ENCODE measurements at regions not wholly inside any gene's neighbourhood (a gene's known extent, or its start where the extent isn't known, plus 50 kb on each side); places are given as distances from the start of the nearest gene placed in this dataset.
A peak's percentile ranks its signal among the peaks of the same experiment; 100 is the strongest.
"Not testable (repeated sequence)": the region's sequence is repeated elsewhere in the genome, so short reads cannot be mapped to it uniquely, and the experiment has no call there.

- no peak for DNase-seq
Measured at GRCh38 chr1:166630369-166630768, 208.9 kb upstream of the POGK start.

DNA sequence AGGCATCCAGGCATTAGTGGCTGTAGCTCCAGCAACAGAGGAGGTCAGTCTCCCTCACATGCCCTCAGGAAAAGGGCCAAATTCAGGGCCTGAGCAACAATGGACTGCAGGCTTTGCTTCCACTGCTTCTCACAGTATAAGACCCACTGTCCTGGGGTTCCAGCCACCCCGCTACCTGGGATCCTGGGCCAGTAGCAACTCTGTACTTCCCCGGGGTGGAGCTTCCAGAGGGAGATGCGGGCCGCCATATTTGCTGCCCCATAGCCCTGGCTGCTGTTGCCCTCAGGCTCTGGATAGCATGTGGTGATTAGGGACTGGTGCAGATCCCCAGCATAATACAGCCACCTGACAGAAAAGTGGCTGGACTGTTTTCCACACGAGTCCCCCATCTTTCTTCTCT, 201.1 kb upstream of the POGK start:
- no peak for DNase-seq

DNA sequence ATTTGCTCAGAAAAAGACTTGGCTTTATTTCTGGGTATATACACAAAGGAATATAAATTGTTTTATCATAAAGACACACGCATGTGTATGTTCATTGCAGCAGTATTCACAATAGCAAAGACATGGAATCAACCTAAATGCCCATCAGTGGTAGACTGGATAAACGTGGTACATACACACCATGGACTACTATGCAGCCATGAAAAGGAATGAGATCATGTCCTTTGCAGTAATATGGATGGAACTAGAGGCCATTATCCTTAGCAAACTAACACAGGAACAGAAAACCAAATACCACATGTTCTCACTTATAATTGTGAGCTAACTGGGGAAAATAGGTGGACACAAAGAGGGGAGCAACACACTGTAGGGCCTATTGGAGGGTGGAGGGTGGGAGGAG, 182.0 kb upstream of the POGK start:
- DNase-seq = not testable (repeated sequence)

DNA sequence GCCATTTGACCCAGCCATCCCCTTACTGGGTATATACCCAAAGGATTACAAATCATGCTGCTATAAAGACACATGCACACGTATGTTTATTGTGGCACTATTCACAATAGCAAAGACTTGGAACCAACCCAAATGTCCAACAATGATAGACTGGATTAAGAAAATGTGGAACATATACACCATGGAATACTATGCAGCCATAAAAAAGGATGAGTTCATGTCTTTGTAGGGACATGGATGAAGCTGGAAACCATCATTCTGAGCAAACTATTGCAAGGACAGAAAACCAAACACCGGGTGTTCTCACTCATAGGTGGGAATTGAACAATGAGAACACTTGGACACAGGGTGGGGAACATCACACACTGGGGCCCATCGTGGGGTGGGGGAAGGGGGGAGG, 172.5 kb upstream of the POGK start:
- DNase-seq = not testable (repeated sequence)

- DNase-seq = not testable (repeated sequence)
Measured at GRCh38 chr1:166667600-166667999, 171.7 kb upstream of the POGK start.

GRCh38 chr1:166671627-166672026, 167.6 kb upstream of the POGK start:
- no peak for DNase-seq

DNA sequence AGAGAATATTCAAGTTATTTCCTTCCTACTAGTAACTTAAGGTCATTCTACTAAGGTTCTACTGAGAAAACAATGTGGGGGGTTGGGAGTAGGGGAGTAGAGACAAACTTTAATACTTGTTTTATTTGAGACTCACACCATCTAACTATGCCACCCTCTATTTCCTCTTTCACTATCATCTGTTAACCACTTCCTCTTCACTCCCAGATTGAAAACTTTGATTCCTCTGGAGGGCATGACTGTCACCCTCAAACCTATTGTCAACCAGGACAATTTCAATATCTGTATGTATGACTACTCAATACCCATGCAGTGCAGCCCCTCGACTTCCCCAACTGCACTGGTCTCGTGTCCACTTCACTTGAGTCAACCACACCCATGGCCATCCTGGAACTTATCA, 165.6 kb upstream of the POGK start:
- no peak for DNase-seq

- DNase-seq = no peak
Measured at GRCh38 chr1:166675213-166675612, 164.1 kb upstream of the POGK start.

- no peak for DNase-seq
Measured at GRCh38 chr1:166676981-166677380, 162.3 kb upstream of the POGK start.

DNA sequence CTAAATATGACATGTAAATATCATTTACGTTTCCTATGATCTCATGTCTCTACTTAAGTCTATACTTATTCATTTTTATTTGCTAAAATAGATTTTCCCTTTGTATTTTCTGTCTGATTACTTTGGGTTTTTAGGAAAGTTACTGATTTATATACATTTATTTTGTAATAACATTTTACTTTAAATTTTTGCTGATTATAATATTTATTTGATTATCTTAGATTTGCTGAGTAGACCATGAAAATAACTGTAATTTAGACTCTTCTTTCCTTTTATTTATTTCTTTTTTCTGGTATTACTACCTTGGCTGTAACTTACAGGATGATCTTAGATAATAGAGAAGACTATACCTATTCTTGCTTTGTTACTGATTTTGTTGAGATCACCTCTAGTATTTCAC, 159.9 kb upstream of the POGK start:
- no peak for DNase-seq

DNA sequence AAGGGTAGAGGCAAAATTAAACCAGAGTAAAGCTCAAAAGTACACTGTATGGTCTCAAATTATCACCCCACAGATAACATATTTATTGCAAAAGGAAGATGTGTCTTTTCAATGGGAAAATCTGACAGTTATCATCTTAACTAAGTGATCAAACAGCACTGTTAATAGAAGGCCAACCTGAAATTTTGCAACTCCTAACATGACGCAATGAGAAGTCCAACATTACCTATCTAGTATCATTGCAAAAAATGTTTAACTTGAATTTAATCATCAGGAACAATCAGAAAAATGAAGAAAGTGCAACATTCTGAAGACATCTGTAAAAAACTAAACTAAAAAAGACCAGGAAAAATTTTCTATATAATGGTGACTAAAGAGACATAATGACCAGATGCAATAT, 156.7 kb upstream of the POGK start:
- DNase-seq = no peak

DNA sequence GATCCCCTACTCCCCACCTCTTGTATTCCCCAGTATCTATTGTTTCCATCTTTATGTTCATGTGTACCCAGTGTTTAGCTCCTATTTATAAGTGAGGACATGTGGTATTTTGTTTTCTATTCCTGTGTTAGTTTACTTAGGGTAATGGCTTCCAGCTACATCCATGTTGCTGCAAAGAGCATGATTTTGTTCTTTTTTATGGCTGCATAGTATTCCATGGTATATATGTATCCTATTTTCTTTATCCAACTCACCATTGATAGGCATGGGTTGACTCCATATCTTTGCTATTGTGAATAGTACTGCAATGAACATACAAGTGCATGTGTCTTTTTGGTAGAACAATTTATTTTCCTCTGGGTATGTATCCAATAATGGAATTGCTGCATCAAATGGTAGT, 154.6 kb upstream of the POGK start:
- DNase-seq = not testable (repeated sequence)

- DNase-seq = no peak
Measured at GRCh38 chr1:166685200-166685599, 154.1 kb upstream of the POGK start.

- not testable (repeated sequence) for DNase-seq
Measured at GRCh38 chr1:166685891-166686290, 153.4 kb upstream of the POGK start.

DNA sequence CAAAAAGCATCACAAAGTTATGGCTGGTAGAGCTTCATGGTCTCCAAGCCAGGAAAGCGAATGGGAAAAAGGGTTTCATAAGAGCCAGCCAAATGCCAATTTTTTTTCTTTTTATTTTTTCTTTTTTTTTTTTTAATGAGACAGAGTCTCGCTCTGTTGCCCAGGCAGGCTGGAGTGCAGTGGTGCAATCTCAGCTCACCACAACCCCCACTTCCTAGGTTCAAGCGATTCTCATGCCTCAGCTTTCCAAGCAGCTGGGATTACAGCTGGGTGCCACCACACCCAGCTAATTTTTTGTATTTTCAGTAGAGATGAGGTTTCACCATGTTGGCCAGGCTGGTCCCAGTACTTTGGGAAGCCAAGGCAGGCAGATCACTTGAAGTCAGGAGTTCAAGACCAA, 148.7 kb upstream of the POGK start:
- not testable (repeated sequence) for DNase-seq

- DNase-seq = no peak
Measured at GRCh38 chr1:166691476-166691875, 147.8 kb upstream of the POGK start.

DNA sequence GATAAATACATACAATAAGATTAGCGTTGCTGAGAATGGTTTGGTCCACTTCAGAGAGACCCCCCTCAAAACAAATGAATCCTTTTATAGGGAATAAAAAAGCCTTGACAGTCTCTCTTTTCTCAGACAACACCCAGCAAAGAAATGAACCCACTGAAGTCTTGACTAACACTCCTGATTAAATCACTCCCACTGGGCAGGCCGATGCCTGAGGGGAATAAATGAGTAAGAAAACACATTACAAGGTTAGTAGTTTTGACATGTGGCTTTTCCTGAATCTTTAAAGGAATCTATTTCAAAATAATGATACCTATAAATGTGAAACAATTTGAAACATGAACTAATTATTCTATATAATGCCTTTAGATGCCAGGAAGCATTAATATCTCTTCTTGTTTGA, 146.9 kb upstream of the POGK start:
- DNase-seq = no peak

DNA sequence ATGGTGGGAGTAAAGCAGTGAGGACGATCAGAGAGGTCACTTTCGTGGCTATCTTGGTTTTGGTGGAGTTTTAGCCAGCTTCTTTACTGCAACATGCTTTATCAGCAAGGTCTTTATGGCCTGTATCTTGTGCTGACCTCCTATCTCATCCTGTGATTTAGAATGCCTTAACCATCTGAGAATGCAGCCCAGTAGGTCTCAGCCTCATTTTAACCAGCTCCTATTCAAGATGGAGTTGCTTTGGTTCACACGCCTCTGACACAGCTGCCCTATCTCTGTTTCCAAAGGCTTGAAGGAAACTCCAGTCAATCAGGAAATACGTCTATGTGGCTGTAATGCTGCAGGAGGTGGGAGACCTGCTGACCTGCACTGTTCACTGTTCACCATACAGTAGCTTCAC, 146.1 kb upstream of the POGK start:
- DNase-seq = no peak

GRCh38 chr1:166693673-166694297, 145.5 kb upstream of the POGK start:
- no peak for DNase-seq

- peak in 1 of 2 experiments; percentile 2 for DNase-seq
Measured at GRCh38 chr1:166695115-166695514, 144.2 kb upstream of the POGK start.

GRCh38 chr1:166695834-166696233, 143.4 kb upstream of the POGK start:
- not testable (repeated sequence) for DNase-seq

DNA sequence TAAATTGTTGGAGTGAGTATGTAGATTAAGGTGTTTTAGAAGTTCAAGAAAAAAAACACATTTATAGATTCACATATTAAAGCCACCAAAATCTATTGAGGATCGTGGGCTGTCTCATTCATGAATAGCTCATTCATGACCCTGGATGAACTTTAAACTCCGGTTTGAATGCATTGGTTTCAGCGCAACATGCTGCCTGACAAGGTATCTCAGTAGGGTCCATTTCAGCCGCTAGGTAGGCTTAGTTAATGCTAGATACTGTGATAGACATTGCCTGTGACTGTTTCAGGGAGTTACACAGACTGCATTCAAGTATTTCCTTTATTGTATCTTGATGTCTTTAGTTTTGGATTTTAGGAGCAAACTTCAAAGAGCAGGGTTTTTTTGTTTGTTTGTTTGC, 140.5 kb upstream of the POGK start:
- DNase-seq = no peak

GRCh38 chr1:166699613-166700012, 139.7 kb upstream of the POGK start:
- no peak for DNase-seq

DNA sequence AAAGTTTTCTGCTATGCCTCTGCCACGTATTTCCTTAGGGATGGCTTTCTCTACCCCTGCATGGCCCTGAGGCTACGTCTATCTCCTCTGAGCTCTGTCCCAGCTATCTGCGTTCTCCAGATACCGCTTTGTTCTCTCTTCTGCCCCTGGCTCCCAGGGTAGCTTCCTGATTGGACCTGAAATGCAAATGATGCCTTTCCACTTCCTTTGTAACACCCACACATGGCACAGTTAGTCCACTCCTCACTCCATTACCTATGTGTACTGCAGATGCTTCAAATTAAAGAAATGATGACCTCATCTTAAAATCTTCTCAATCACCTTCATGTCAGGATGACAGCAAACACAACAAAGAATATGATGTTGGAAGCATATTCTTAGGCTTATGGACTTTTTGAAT, 138.6 kb upstream of the POGK start:
- DNase-seq = no peak

DNA sequence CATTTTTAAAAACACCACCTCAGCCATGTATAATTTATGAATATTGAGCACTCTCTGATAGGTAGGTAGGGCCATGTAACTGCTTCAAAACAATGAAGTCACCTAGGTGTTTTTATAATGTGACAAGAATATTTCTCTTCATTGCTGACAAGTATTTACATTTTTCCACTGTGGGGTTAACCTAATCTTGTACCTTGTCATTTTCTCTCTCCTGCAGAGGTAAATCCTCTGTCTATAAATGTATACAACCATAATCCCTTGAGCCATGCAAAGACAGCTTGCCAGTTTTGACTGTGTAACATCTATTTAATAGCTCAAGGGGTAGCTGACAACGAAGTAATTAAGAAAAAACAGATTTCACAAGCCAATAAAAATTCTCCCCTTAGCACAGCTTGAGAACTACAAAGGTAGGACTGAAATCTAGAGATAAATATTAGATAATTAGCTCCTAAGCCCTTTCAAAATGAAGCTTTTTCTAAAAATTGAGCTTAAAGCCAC, 137.6 kb upstream of the POGK start:
- peak; percentile 4 to 51 for DNase-seq
